OCI-LY3 (cell line): ENCODE measurements at regions not wholly inside any gene's neighbourhood (a gene's known extent, or its start where the extent isn't known, plus 50 kb on each side); places are given as distances from the start of the nearest gene placed in this dataset.

Experiments
- H2AFZ ChIP-seq: fragments of 200-600, 300-600 bp; shearing (Covaris generic); 2 replicates; pipeline ENCODE4 v1.6.0; 2014; ENCODE audit warnings: antibody characterized with exemption, low read depth, low read length
- H3K27ac ChIP-seq: fragments of 200-600, 300-600 bp; sonication (generic); 2 replicates; pipeline ENCODE4 v1.5.1; 2014; ENCODE audit warnings: mild to moderate bottlenecking, low read length, moderate library complexity, mixed read lengths
- H3K27me3 ChIP-seq: fragments of 200-600, 300-600 bp; sonication (generic); 2 replicates; pipeline ENCODE4 v1.6.1; 2014; ENCODE audit warnings: low read depth, low read length, mixed read lengths
- H3K36me3 ChIP-seq: fragments of 200-600, 300-600 bp; sonication (generic); replicated peaks from 2 replicates; pipeline ENCODE3; 2014; ENCODE audit warnings: low read depth, low read length, mixed read lengths
- H3K4me1 ChIP-seq: fragments of 300-600, 200-600 bp; sonication (generic); 2 replicates; pipeline ENCODE4 v1.6.1; 2014; ENCODE audit warnings: low read length, mixed read lengths
- H3K4me2 ChIP-seq: fragments of 200-600, 300-600 bp; sonication (generic); 2 replicates; pipeline ENCODE4 v1.6.1; 2014; ENCODE audit warnings: low read length, mixed read lengths
- H3K4me3 ChIP-seq: fragments of 300-600, 200-600 bp; sonication (generic); 2 replicates; pipeline ENCODE4 v1.5.1; 2014; ENCODE audit warnings: antibody characterized with exemption, mild to moderate bottlenecking, low read length, moderate library complexity
- H3K79me2 ChIP-seq: fragments of 300-600, 200-600 bp; shearing (Covaris generic); 2 replicates; pipeline ENCODE4 v1.6.1; 2014; ENCODE audit warnings: mild to moderate bottlenecking, low read length, mixed read lengths
- H3K9ac ChIP-seq: fragments of 300-600, 200-600 bp; shearing (Covaris generic); 2 replicates; pipeline ENCODE4 v1.6.0; 2014; ENCODE audit warnings: mild to moderate bottlenecking, low read length, moderate library complexity
- H3K9me3 ChIP-seq: fragments of 200-600, 300-600 bp; shearing (Covaris generic); 2 replicates; pipeline ENCODE4 v1.6.1; 2014; ENCODE audit warnings: low read length, mixed read lengths; ENCODE audit not compliant: insufficient read depth
- H4K20me1 ChIP-seq: fragments of 200-600, 300-600 bp; sonication (generic); 2 replicates; pipeline ENCODE4 v1.6.1; 2016; ENCODE audit warnings: low read length, mixed read lengths; ENCODE audit not compliant: insufficient read depth
- CTCF ChIP-seq: fragments of 200-600, 300-600 bp; sonication (generic); IDR thresholded peaks from 2 replicates; pipeline ENCODE4 v1.5.1; 2014; ENCODE audit warnings: antibody characterized with exemption, low read length, low read depth
- EZH2phosphoT487 ChIP-seq: fragments of 200-600 bp; shearing (Covaris generic); IDR thresholded peaks from 2 replicates; pipeline ENCODE4 v1.6.1; 2018; ENCODE audit warnings: antibody characterized with exemption, mixed run types, low read depth

DNA sequence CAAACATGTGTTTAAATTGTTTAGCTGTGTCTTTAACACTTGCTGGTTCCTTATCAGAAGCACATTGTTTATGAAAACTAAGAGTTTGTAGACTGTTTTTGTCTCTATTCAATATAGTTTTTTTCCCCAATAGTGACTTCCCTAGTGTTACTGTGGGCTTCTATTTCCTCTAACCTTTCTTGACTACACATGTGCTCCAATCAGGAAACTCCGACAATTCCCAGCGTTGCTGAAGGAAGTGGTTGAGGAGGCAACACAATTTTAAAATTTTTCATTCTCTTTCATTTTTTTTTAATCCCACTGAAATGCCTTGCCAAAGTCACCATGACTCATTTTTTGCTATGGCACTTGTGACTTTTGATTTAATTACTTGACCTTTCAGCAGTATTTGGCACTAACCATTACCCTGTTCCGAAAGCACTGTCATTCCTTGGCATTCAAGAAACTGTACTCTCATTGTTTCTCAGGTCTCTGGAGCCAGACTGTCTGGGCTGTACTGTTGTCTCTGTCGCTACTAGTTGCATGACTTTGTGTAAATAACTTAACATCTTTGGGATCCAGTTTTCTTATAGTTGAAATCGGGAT is 67.6 kb upstream of the FREM3 start:
- no peaks in the 10 kb centered on the region for H3K4me1 ChIP-seq
- H3K9ac ChIP-seq, result no peak overlapping the region
- H3K79me2 ChIP-seq, result no peaks in the 10 kb centered on the region
- H3K36me3 ChIP-seq, result no peaks in the 10 kb centered on the region
- H4K20me1 ChIP-seq, result no peaks in the 10 kb centered on the region
- H2AFZ ChIP-seq, result no peak overlapping the region
- no peak overlapping the region for H3K27ac ChIP-seq
- no peak overlapping the region for H3K4me2 ChIP-seq
- no peak overlapping the region for H3K4me3 ChIP-seq
- peaks cover 46% of the 10 kb centered on the region for H3K27me3 ChIP-seq
- H3K9me3 ChIP-seq, result no peaks in the 10 kb centered on the region
- no peak for TF ChIP-seq EZH2phosphoT487
- TF ChIP-seq CTCF, result no peak

GRCh38 chr4:143763587-143763986 is 63.1 kb upstream of the FREM3 start:
- Histone ChIP-seq H3K4me3 (no peak overlapping the region), H3K4me2 (no peak overlapping the region), H3K4me1 (no peaks in the 10 kb centered on the region), H3K9me3 (no peaks in the 10 kb centered on the region), H2AFZ (no peak overlapping the region), H3K9ac (no peak overlapping the region), H4K20me1 (no peaks in the 10 kb centered on the region), H3K27me3 (peaks cover 12% of the 10 kb centered on the region), H3K79me2 (no peaks in the 10 kb centered on the region), H3K36me3 (no peaks in the 10 kb centered on the region), H3K27ac (no peak overlapping the region)
- TF ChIP-seq EZH2phosphoT487 (no peak), CTCF (no peak)

- H2AFZ ChIP-seq, result no peak overlapping the region
- no peak overlapping the region for H3K27ac ChIP-seq
- no peak for TF ChIP-seq EZH2phosphoT487
- TF ChIP-seq CTCF, result no peak
- no peaks in the 10 kb centered on the region for H4K20me1 ChIP-seq
- H3K4me2 ChIP-seq, result no peak overlapping the region
- H3K79me2 ChIP-seq, result no peaks in the 10 kb centered on the region
- H3K27me3 ChIP-seq, result peaks cover 6% of the 10 kb centered on the region
- H3K9me3 ChIP-seq, result no peaks in the 10 kb centered on the region
- H3K36me3 ChIP-seq, result no peaks in the 10 kb centered on the region
- no peak overlapping the region for H3K4me3 ChIP-seq
- H3K9ac ChIP-seq, result no peak overlapping the region
- no peaks in the 10 kb centered on the region for H3K4me1 ChIP-seq
Measured at GRCh38 chr4:143762511-143762910, 62.0 kb upstream of the FREM3 start.
